Vagina (tissue), 2 donors: ENCODE measurements at regions not wholly inside any gene's neighbourhood (a gene's known extent, or its start where the extent isn't known, plus 50 kb on each side); places are given as distances from the start of the nearest gene placed in this dataset.

Source experiments
- POLR2A ChIP-seq, 2 donors: fragments of 450-650 bp; IDR thresholded peaks; one replicate each; pipeline ENCODE4 v1.6.1; 2017; ENCODE audit warnings: antibody characterized with exemption in 2 of 2, mild to moderate bottlenecking in 2 of 2, moderate library complexity in 2 of 2
- POLR2AphosphoS5 ChIP-seq, 2 donors: sonication (generic); formaldehyde crosslinking; IDR thresholded peaks; one replicate each; pipeline ENCODE4 v1.9.0; 2017; ENCODE audit warnings: antibody characterized with exemption in 2 of 2, mild to moderate bottlenecking in 2 of 2, low read depth in 1 of 2; ENCODE audit not compliant: insufficient read depth in 1 of 2
- TF ChIP-seq, protein P1 (sequence below), 3 experiments: fragments of 450-650 bp in 2 of 3; fragments of 200-600 bp in 1 of 3; sonication (generic) in 1 of 3; IDR thresholded peaks; one replicate each; pipeline ENCODE4 v1.5.1; 2017 to 2019; ENCODE audit warnings: antibody characterized with exemption in 3 of 3, mild to moderate bottlenecking in 2 of 3, moderate library complexity in 2 of 3

- TF ChIP-seq POLR2A (IDR thresholded peaks at IDR 0.05) = no peak
- TF ChIP-seq, protein P1, sequence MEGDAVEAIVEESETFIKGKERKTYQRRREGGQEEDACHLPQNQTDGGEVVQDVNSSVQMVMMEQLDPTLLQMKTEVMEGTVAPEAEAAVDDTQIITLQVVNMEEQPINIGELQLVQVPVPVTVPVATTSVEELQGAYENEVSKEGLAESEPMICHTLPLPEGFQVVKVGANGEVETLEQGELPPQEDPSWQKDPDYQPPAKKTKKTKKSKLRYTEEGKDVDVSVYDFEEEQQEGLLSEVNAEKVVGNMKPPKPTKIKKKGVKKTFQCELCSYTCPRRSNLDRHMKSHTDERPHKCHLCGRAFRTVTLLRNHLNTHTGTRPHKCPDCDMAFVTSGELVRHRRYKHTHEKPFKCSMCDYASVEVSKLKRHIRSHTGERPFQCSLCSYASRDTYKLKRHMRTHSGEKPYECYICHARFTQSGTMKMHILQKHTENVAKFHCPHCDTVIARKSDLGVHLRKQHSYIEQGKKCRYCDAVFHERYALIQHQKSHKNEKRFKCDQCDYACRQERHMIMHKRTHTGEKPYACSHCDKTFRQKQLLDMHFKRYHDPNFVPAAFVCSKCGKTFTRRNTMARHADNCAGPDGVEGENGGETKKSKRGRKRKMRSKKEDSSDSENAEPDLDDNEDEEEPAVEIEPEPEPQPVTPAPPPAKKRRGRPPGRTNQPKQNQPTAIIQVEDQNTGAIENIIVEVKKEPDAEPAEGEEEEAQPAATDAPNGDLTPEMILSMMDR (IDR thresholded peaks at IDR 0.05) = no peak
- TF ChIP-seq POLR2AphosphoS5 (IDR thresholded peaks at IDR 0.05; ENCODE audit: insufficient read depth in 1 of 2, low read depth in 1 of 2) = no peak
These were observed 82.7 kb downstream of the RPS24 start for GRCh38 chr10:78116361-78116760.
